Kidney tubule cell (primary cell): ENCODE measurements at regions not wholly inside any gene's neighbourhood (a gene's known extent, or its start where the extent isn't known, plus 50 kb on each side); places are given as distances from the start of the nearest gene placed in this dataset.

Experiments used
- DNase-seq: peaks from one replicate; pipeline ENCODE4 v3.0.0-alpha.2; 2018; ENCODE audit warnings: low spot score

GRCh38 chr7:91323626-91324158, 59.5 kb downstream of the FZD1 start:
- DNase-seq, result no peak

GRCh38 chr7:91324663-91325062, 60.4 kb downstream of the FZD1 start:
- no peak for DNase-seq

DNA sequence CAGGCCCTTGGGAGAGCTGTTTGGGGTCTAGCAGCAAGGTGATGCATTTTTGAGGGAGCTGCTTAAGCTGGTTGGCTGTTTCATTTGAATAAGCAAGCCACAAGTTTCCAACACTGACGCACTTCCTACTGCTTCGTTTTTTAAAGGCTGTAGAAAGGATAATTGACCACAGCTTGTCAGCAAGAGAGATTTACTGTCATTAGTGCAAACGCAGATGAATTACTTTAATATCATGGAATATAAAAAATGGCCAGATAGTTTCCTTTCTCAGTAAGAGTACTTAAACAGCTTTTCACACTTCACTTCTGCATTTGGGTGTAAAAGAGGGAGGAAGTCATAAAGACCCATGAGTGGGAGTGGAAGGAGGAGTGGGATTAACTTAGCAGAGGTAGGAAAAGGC, 61.5 kb downstream of the FZD1 start:
- peak; percentile 13 for DNase-seq

GRCh38 chr7:91326516-91327199, 62.4 kb downstream of the FZD1 start:
- no peak for DNase-seq

GRCh38 chr7:91327346-91327745, 63.1 kb downstream of the FZD1 start:
- no peak for DNase-seq

DNA sequence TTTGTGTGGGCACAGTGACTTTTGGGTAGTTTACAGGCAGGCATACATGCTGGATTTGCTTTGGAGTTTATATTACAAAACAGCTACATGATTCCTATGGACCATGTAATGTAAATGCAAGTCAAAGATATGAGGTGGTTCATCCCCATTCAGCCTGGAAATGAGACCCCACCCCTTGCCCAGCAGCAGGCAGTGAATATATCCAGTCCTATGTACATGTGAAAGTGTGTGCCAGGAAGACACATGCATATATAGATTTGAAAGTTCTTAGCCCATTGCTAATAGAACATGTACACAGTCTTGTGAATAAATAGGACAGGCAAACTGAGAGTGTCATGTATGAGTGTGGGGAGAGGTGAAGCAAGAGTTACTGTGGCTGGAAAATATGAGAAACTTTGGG, 65.3 kb downstream of the FZD1 start:
- DNase-seq, result no peak

GRCh38 chr7:91330191-91330808, 66.1 kb downstream of the FZD1 start:
- no peak for DNase-seq

DNA sequence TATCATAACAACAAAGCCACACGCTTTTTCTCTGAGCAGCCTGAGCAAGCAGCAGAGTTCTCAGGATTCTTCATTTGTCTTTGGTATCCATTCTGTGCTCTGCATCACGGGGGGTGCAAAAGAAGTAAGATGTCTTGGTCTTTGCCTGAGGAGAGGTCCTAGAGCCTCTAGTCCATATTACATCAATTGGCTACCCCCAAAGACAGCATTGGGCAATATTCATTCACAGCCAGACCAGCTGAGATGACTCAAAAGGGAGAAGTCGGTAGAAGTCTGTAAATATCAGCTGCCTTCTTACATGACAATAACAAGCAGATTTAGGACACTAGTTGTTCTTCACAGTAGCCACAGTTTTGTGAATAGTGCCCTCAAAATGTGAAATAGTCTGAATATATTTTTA, 66.6 kb downstream of the FZD1 start:
- DNase-seq, result no peak

- no peak for DNase-seq
These were observed 71.9 kb downstream of the FZD1 start for GRCh38 chr7:91336106-91336505.

DNA sequence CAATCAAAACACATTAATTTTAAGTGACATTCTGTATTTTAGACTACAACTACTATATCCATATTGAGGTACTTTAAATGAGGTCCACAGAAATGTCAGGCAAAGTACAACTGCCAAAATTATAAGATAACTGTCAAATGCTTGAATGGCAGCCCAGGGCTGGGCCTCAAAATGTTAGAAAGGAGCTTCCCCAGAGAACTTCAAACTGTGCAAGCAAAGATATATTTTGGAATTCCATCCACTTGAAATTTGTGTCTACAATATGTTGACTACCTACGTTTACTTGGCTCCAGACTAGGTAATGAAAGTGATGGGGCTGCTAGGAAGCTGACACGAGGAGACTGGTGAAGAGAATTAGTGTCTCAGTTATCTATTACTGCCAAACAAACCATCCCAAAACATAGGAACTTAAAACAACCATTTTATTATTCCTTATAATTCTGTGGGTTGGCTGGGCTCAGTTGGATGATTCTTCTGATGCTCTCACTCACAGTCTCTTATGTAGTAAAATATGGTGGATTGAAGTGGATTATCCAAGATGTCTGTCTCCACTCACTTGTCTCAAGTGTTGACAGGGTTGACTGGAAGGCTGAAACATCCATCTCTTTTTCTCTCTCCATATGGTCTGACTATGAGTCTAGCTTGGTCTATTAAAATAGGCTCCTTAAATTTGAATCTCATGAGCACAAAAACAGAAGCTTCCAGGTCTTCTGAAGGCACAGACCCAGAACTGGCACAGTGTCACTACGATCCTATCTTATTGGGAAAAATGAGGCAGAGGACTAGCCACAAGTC, 74.2 kb downstream of the FZD1 start:
- no peak for DNase-seq

DNA sequence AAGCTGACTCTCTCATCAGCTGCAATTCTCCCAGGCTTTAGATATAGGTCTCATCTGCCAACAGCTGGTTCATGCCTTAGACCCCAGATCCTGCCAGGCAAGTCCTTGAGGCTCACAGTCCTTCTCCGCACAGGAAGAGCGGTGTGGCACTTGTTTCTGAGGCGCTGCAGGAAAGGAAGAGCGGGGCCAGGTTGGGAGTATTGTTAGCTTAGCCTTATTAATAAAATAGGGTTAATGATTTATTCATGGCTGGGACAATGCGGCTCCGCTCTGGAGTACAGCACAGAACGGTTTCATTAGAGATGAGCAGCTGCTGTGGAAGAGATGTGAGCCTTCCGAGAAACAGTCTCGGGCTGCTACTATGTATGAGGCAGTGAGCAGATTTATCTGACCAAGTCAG, 78.1 kb downstream of the FZD1 start:
- DNase-seq, result peak; percentile 32

- no peak for DNase-seq
These were observed 79.3 kb downstream of the FZD1 start for GRCh38 chr7:91343420-91343960.

- no peak for DNase-seq
These were observed 79.9 kb downstream of the FZD1 start for GRCh38 chr7:91343996-91344629.

GRCh38 chr7:91344911-91345310, 80.7 kb downstream of the FZD1 start:
- peak; percentile 88 for DNase-seq

DNA sequence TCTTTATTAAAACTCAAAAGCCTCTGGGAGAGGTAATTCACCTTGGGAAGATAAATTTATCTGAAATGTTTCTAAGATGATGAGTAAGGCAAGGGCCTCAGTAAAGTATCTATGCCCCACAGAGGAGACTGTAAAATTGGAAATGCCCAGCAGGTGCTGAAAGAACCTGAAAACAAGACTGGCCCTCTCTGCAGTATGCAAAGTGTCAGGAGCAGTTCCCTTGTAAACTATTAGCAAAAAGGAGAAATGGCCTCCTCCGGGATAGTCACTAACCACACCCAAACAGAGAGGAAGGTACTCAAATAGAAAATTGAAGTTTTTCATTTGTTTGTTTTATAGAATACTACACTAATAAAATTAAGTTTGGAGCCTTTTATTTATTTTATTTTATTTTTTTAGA, 81.2 kb downstream of the FZD1 start:
- peak; percentile 32 for DNase-seq

DNA sequence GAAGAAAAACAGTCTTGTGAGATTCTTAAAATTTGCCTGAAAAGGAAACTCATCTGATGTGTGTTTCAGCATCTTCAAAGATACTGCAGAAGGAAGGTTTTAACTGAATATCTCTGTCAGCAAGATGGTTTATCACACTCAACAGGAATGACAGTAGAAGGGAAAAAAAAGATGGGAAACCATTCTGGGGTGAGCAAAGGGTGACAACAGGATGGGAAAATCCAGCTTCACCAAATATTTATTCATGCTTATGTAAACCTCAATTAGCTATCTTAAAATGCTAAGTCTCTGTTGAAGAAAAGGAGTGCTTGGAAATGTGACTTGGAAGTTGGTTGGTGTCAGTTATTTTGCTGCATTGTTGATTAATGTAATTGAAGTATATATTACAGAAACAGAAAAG, 82.2 kb downstream of the FZD1 start:
- no peak for DNase-seq

DNA sequence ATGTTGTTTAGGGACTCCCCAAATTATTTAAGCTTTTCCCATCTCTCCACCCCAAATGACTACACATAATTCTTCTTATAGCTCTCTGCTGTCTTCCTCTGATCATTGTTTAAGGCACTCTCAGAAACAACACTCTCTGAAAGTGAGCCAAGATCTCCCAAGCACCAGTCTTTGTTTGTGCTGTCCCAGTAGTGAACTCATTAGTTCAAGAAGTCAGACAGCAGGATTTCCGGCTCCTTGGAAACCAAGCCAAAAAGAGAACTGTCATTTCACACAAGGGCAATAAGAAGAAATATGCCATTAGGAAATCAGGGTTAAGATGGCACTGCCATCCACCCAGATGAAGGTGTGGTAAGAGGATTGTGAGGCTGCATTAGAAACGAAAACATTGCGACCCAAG, 83.1 kb downstream of the FZD1 start:
- peak; percentile 40 for DNase-seq

- DNase-seq, result peak; percentile 55
These were observed 84.5 kb downstream of the FZD1 start for GRCh38 chr7:91348711-91349110.

DNA sequence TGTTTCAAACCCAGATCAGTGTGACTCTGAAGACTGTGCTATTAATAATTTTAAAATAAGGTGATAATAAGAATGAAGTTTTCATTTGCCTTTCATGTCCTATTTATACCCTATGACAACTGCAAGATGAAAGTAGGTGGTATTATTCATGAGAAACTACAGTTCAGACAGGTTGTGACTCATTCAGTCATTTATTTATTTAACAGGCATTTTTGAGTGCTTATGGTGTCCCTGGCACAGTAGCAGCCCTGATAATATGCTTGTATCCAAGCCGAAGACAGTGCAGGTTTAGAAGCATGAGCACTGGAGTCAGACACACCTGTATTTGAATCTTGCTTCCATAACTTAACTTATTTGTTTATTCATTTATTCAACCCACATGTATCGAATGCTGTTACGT, 87.1 kb downstream of the FZD1 start:
- DNase-seq, result peak; percentile 90

GRCh38 chr7:91352091-91352490, 87.9 kb downstream of the FZD1 start:
- no peak for DNase-seq

GRCh38 chr7:91353848-91354247, 89.6 kb downstream of the FZD1 start:
- DNase-seq, result peak; percentile 55
